ENCODE measurements at regions not wholly inside any gene's neighbourhood (a gene's known extent, or its start where the extent isn't known, plus 50 kb on each side); places are given as distances from the start of the nearest gene placed in this dataset.

GRCh38 chr4:174120446-174121295 is 162.8 kb downstream of the FBXO8 start:
- Histone ChIP-seq H3K9me3 (no peaks in the 10 kb centered on the region), H3K4me3 (peak overlapping the region in 3 of 4 donors; percentile 14 to 34 (median 26)), H3K4me1 (peaks cover 0 to 3% of the 10 kb centered on the region in 2 donors), H3K36me3 (no peaks in the 10 kb centered on the region), H3K27me3 (peaks cover 11 to 14% (median 11%) of the 10 kb centered on the region in 3 donors), H3K27ac (no peak overlapping the region)
- ATAC-seq (peak in 1 of 2 donors; percentile 55), DNase-seq (no peak)
- intact Hi-C loops (cut with DNase I; ENCODE audit: low total_unique reads) (loop anchor here (2.0 kb wide), 1 partner anchor 614 kb away; no protein-coding TSS in a partner anchor), in situ Hi-C loops (cut with MboI; ENCODE audit: low sequenced_read_pairs in 4 of 4) (no loop called here)
- TF ChIP-seq POLR2A (IDR thresholded peaks at IDR 0.05) (no peak), CTCF (IDR thresholded peaks at IDR 0.05 in 4 of 5, conservative IDR thresholded peaks at IDR 0.05 in 1 of 5) (peak in 3 of 5 experiments; percentile 23 to 43 (median 39))

GRCh38 chr4:174119830-174120229 is 163.6 kb downstream of the FBXO8 start:
- TF ChIP-seq POLR2A (IDR thresholded peaks at IDR 0.05) (no peak), CTCF (IDR thresholded peaks at IDR 0.05 in 4 of 5, conservative IDR thresholded peaks at IDR 0.05 in 1 of 5) (no peak)
- in situ Hi-C loops (cut with MboI; ENCODE audit: low sequenced_read_pairs in 4 of 4): no loop called here
- intact Hi-C loops (cut with DNase I; ENCODE audit: low total_unique reads): loop anchor here (2.0 kb wide), 1 partner anchor 613 kb away; no protein-coding TSS in a partner anchor
- peak overlapping the region in 1 of 4 donors; percentile 34 for H3K4me3 ChIP-seq
- peaks cover 11 to 14% (median 11%) of the 10 kb centered on the region in 3 donors for H3K27me3 ChIP-seq
- H3K9me3 ChIP-seq: no peaks in the 10 kb centered on the region
- ATAC-seq (no peak), DNase-seq (no peak)
- H3K27ac ChIP-seq: no peak overlapping the region
- peaks cover 0 to 3% of the 10 kb centered on the region in 2 donors for H3K4me1 ChIP-seq
- H3K36me3 ChIP-seq: no peaks in the 10 kb centered on the region

- in situ Hi-C loops (cut with MboI; ENCODE audit: low sequenced_read_pairs in 4 of 4): no loop called here
These were observed 164.4 kb downstream of the FBXO8 start for GRCh38 chr4:174119051-174119450.

GRCh38 chr4:174118171-174118570 is 165.3 kb downstream of the FBXO8 start:
- Histone ChIP-seq H3K36me3 (no peaks in the 10 kb centered on the region), H3K4me3 (no peak overlapping the region), H3K27ac (no peak overlapping the region), H3K4me1 (peaks cover 0 to 3% of the 10 kb centered on the region in 2 donors), H3K27me3 (peaks cover 11 to 14% (median 11%) of the 10 kb centered on the region in 3 donors), H3K9me3 (no peaks in the 10 kb centered on the region)
- intact Hi-C loops (cut with DNase I; ENCODE audit: low total_unique reads) (no loop called here), in situ Hi-C loops (cut with MboI; ENCODE audit: low sequenced_read_pairs in 4 of 4) (no loop called here)
- no peak for TF ChIP-seq CTCF (IDR thresholded peaks at IDR 0.05 in 4 of 5, conservative IDR thresholded peaks at IDR 0.05 in 1 of 5)
- TF ChIP-seq POLR2A (IDR thresholded peaks at IDR 0.05): no peak
- DNase-seq: no peak
- ATAC-seq: no peak

More at GRCh38 chr4:174119051-174119450, 164.4 kb downstream of the FBXO8 start:
- no peaks in the 10 kb centered on the region for H3K36me3 ChIP-seq
- DNase-seq (no peak), ATAC-seq (no peak)
- H3K9me3 ChIP-seq: no peaks in the 10 kb centered on the region
- peaks cover 11 to 14% (median 11%) of the 10 kb centered on the region in 3 donors for H3K27me3 ChIP-seq
- intact Hi-C loops (cut with DNase I; ENCODE audit: low total_unique reads): no loop called here
- no peak overlapping the region for H3K27ac ChIP-seq
- no peak for TF ChIP-seq POLR2A (IDR thresholded peaks at IDR 0.05)
- H3K4me1 ChIP-seq: peaks cover 0 to 3% of the 10 kb centered on the region in 2 donors
- H3K4me3 ChIP-seq: no peak overlapping the region

- no peak overlapping the region for H3K27ac ChIP-seq
- ATAC-seq: no peak
- H3K9me3 ChIP-seq: no peaks in the 10 kb centered on the region
- H3K27me3 ChIP-seq: peaks cover 11 to 14% (median 11%) of the 10 kb centered on the region in 3 donors
- no peaks in the 10 kb centered on the region for H3K36me3 ChIP-seq
- DNase-seq: no peak
- no peak overlapping the region for H3K4me3 ChIP-seq
- in situ Hi-C loops (cut with MboI; ENCODE audit: low sequenced_read_pairs in 4 of 4): no loop called here
- TF ChIP-seq POLR2A (IDR thresholded peaks at IDR 0.05): no peak
- TF ChIP-seq CTCF (IDR thresholded peaks at IDR 0.05 in 4 of 5, conservative IDR thresholded peaks at IDR 0.05 in 1 of 5): no peak
- intact Hi-C loops (cut with DNase I; ENCODE audit: low total_unique reads): no loop called here
- peaks cover 0 to 3% of the 10 kb centered on the region in 2 donors for H3K4me1 ChIP-seq
These were observed 166.0 kb downstream of the FBXO8 start for GRCh38 chr4:174117445-174117844.
